Activated T-cell treated with anti-CD3 and anti-CD28 coated beads, Interleukin-2, amount 50 U/mL, for 24 hours (primary cell): ENCODE measurements at regions not wholly inside any gene's neighbourhood (a gene's known extent, or its start where the extent isn't known, plus 50 kb on each side); places are given as distances from the start of the nearest gene placed in this dataset.

Experiments
- DNase-seq: peaks from one replicate; pipeline ENCODE4 v3.0.0-alpha.2; 2020
- H3K27ac Mint-ChIP-seq: 2 replicates; pipeline ENCODE4 v1.8.0; 2020; ENCODE audit warnings: mild to moderate bottlenecking, mixed read lengths
- H3K27me3 Mint-ChIP-seq: 2 replicates; pipeline ENCODE4 v1.8.0; 2020; ENCODE audit warnings: mixed read lengths
- H3K36me3 Mint-ChIP-seq: 2 replicates; pipeline ENCODE4 v1.8.0; 2020; ENCODE audit warnings: low read depth, mixed read lengths
- H3K4me1 Mint-ChIP-seq: 2 replicates; pipeline ENCODE4 v1.8.0; 2020; ENCODE audit warnings: low read depth, mixed read lengths
- H3K4me3 Mint-ChIP-seq: 2 replicates; pipeline ENCODE4 v1.8.0; 2020; ENCODE audit warnings: mild to moderate bottlenecking, moderate library complexity, mixed read lengths
- H3K9me3 Mint-ChIP-seq: 2 replicates; pipeline ENCODE4 v1.8.0; 2020; ENCODE audit warnings: mixed read lengths

- no peaks in the 10 kb centered on the region for H3K36me3 Mint-ChIP-seq
- no peak overlapping the region for H3K27ac Mint-ChIP-seq
- DNase-seq, result no peak
- H3K4me1 Mint-ChIP-seq, result no peaks in the 10 kb centered on the region
- no peak overlapping the region for H3K4me3 Mint-ChIP-seq
- no peaks in the 10 kb centered on the region for H3K9me3 Mint-ChIP-seq
- H3K27me3 Mint-ChIP-seq, result peaks cover 16% of the 10 kb centered on the region
These were observed 98.0 kb downstream of the ADAMTS15 start for GRCh38 chr11:130546438-130546837.

DNA sequence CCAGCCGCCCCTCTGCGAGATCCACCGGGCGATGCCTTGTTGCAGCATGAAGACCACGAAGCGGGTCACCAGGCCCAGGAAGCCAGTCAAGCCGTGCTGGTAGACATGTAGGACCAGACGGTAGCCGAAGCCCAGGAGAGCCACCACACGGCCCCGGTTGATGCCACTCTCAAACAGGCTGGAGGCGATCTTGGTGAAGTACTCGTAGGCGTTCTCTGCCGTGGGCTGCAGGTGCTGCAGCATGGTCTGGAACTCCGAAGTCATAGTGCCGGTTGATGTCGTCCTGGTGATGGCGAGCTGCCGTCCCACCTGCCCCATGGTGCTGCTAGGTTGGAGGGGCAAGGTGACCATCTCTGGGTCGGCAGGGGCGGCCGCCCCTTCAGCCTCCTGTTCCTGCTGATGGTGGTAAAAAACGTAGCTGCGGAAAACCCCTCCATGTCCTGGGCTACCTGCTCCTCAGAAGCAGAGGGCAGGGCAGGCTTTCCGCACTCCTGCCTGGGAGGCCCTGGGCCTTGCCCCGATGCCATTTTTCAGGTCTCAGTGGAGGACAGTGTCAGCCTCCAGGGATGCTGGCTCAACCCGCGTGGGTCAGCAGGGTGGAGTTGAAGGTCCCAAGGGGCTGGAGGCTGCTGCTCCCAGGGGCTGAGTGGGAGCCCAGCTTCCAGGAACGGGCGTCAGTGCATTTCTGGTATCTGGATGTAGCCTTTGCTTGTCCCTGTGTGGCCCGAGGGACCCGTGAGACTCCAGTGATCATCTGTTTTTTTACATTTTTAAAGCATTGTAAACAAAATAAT lies 98.7 kb downstream of the ADAMTS15 start:
- H3K9me3 Mint-ChIP-seq, result no peaks in the 10 kb centered on the region
- DNase-seq, result no peak
- no peak overlapping the region for H3K27ac Mint-ChIP-seq
- no peaks in the 10 kb centered on the region for H3K36me3 Mint-ChIP-seq
- H3K4me3 Mint-ChIP-seq, result no peak overlapping the region
- no peaks in the 10 kb centered on the region for H3K4me1 Mint-ChIP-seq
- peaks cover 14% of the 10 kb centered on the region for H3K27me3 Mint-ChIP-seq

DNA sequence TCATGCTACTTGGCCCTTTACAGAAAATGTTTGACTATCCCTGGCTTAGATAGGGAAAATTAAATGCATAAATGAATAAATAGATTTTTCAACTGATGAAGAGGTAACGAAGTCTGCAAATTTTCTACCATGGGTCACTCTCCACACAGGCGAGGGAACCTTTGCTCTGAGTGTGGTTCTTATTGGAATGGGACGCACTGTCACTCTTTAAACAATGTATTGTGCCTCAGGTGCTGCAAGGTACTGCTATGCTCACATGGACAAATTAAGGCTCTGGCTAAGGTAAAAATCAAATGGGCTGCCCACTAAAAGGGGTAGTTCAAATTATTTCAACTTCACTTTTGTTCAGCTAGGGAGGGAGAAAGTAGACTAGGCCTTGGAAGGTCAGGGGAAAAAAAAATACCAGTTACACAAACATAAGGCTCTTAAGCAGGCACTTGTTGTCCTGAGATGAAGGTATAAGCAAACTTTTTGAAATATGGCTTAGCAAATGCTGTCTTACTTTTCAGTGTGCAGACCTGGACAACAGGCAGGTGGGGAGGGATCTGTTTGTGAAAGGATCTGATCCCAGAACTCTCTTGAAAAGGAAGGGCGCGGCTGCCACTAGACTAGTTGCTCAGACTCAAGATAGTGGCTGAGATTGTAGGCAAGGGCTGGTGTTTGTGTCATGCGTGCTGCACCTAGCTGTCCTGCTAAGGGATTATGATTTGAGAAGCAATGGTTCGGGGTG lies 99.5 kb downstream of the ADAMTS15 start:
- no peaks in the 10 kb centered on the region for H3K9me3 Mint-ChIP-seq
- H3K27ac Mint-ChIP-seq, result no peak overlapping the region
- no peaks in the 10 kb centered on the region for H3K4me1 Mint-ChIP-seq
- DNase-seq, result no peak
- H3K36me3 Mint-ChIP-seq, result no peaks in the 10 kb centered on the region
- H3K27me3 Mint-ChIP-seq, result peaks cover 8% of the 10 kb centered on the region
- H3K4me3 Mint-ChIP-seq, result no peak overlapping the region

DNA sequence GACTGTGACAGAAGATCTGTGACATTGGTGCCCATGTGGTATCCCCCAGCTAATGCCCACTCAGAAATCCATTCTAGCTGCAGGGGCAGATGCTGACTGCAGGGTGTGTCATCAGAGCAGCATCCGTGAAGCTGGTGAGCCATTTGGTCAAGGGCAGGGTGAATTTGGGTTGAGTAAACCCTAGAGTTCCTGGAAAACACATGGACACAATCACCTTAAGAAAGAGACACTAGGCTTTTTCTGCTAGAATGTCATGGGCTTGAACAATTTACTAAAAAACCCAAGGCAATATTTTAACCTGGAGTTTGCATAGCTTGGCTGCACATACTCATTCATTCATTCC lies 100.0 kb downstream of the ADAMTS15 start:
- Mint-ChIP-seq H3K27ac (no peak overlapping the region), H3K9me3 (no peaks in the 10 kb centered on the region), H3K4me3 (no peak overlapping the region), H3K27me3 (peaks cover 10% of the 10 kb centered on the region), H3K4me1 (no peaks in the 10 kb centered on the region), H3K36me3 (no peaks in the 10 kb centered on the region)
- DNase-seq, result no peak

DNA sequence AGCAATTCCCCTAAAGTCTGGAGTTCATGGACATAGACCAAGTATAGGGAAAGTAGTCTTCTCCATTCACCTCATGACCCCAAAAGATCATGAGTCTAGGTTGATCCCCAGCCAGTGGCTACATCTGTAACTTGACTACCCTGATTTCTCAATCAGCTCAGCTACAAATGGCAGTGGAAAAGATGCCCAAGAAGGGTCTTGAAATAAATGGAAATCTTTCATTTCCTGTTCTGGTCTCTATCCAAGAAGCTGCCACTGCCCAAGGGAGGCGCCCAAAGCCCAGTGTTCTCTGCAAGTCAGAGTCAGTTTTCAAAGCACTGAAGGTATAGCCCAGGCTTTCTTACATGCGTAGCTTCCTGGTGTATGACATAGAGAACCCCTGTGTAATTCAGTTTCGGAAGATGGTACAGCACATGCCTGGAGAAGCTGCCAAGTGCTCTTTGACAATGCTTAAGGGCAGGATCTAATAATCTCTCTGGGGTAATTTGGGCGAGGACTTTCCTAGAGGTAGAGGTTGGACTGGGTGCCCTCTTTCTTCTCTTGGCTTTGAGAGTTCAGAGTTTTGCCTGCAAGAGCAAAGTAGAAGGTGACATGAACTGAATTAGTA lies 101.1 kb downstream of the ADAMTS15 start:
- Mint-ChIP-seq H3K9me3 (no peaks in the 10 kb centered on the region), H3K27ac (no peak overlapping the region), H3K4me3 (no peak overlapping the region), H3K4me1 (no peaks in the 10 kb centered on the region), H3K36me3 (no peaks in the 10 kb centered on the region), H3K27me3 (peaks cover 8% of the 10 kb centered on the region)
- no peak for DNase-seq

DNA sequence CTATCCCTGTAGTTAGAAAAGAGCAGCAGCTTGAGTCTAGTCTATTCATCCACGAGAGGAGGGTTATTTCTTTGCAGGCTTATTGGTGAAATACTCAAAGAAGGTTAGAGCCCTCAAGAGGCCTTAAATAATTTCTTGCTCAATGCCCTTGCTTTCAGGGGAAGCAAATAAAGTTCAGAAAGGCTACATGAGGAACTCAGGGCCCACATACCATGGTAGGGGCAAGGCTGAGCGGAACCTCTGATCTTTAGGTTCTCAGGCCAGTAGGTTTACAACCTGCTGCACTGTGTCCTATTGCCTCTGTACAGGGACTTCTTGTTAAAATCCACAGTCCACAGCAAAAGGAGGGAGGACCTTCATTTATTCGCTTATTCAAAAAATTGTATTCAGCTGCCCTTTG lies 101.7 kb downstream of the ADAMTS15 start:
- Mint-ChIP-seq H3K27me3 (peaks cover 13% of the 10 kb centered on the region), H3K4me1 (no peaks in the 10 kb centered on the region), H3K9me3 (no peaks in the 10 kb centered on the region), H3K27ac (no peak overlapping the region), H3K4me3 (no peak overlapping the region), H3K36me3 (no peaks in the 10 kb centered on the region)
- DNase-seq, result no peak

GRCh38 chr11:130550984-130551383 lies 102.5 kb downstream of the ADAMTS15 start:
- Mint-ChIP-seq H3K36me3 (no peaks in the 10 kb centered on the region), H3K27ac (no peak overlapping the region), H3K9me3 (no peaks in the 10 kb centered on the region), H3K4me3 (no peak overlapping the region), H3K27me3 (peaks cover 14% of the 10 kb centered on the region), H3K4me1 (no peaks in the 10 kb centered on the region)
- DNase-seq, result no peak

DNA sequence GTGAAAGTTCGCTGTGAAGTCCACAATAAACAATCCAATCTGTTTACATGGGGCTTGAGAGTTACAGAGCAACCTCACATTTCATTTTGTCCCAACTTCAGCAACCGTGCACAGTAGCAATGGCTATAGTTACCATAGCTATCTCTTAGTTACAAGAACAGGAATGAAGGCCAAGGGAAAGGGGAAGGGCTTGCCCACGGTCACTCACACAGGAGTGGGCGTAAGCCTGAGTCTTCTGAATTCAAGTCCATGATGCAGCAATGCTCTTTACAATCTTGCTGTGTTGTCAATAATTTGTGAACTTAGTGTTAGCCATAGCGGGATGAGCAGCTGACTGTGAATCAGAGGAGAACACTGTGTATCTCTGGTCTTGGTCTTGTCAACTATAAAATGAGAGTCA lies 102.9 kb downstream of the ADAMTS15 start:
- Mint-ChIP-seq H3K27ac (no peak overlapping the region), H3K4me3 (no peak overlapping the region), H3K27me3 (peaks cover 18% of the 10 kb centered on the region), H3K36me3 (no peaks in the 10 kb centered on the region), H3K4me1 (no peaks in the 10 kb centered on the region), H3K9me3 (no peaks in the 10 kb centered on the region)
- no peak for DNase-seq

- no peak for DNase-seq
- no peaks in the 10 kb centered on the region for H3K9me3 Mint-ChIP-seq
- no peak overlapping the region for H3K4me3 Mint-ChIP-seq
- H3K36me3 Mint-ChIP-seq, result no peaks in the 10 kb centered on the region
- H3K27me3 Mint-ChIP-seq, result peaks cover 18% of the 10 kb centered on the region
- H3K4me1 Mint-ChIP-seq, result no peaks in the 10 kb centered on the region
- H3K27ac Mint-ChIP-seq, result no peak overlapping the region
These were observed 104.9 kb downstream of the ADAMTS15 start for GRCh38 chr11:130553306-130553705.

DNA sequence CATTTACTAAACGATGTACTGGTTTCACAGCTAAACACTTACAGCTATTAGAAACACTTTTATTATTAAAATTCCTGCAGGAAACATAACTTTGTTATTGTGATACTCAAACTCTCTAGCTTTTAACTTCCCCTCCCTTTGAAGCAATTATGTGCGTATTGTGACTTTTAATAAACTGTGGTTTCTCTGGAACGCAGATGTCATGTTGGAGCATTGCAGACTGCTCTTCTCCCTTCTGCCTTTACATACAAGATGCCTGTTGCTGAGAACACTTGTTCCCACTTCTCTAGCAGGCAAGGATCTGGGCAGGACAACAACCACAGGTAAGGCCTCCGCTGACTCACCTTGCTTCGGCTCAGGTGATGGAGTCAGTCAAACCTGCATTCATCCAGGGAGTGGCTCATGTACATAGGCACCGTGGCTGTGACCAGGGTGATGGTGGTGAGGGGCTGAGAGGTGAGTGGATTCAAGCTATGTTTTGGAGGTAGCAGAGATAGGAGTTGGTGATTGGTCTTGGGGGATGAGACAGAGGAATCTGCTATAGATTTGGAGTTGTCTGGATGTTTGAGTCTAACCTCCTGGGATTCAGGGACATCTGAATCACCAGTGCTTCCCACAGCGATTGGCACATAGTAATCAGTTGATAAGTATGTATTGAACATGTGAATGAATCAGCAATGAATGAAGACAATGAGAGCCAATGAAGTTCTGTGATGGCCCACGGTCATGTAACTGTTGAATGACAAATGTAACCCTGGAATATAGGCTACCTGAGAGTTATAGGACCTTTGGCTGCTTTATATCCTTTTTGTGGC lies 106.0 kb downstream of the ADAMTS15 start:
- H3K4me1 Mint-ChIP-seq, result no peaks in the 10 kb centered on the region
- no peak overlapping the region for H3K27ac Mint-ChIP-seq
- H3K36me3 Mint-ChIP-seq, result no peaks in the 10 kb centered on the region
- H3K4me3 Mint-ChIP-seq, result no peak overlapping the region
- no peak for DNase-seq
- H3K9me3 Mint-ChIP-seq, result no peaks in the 10 kb centered on the region
- peaks cover 19% of the 10 kb centered on the region for H3K27me3 Mint-ChIP-seq

- DNase-seq, result no peak
- Mint-ChIP-seq H3K27me3 (peaks cover 19% of the 10 kb centered on the region), H3K4me1 (no peaks in the 10 kb centered on the region)
These were observed 106.9 kb downstream of the ADAMTS15 start for GRCh38 chr11:130555251-130555841.

DNA sequence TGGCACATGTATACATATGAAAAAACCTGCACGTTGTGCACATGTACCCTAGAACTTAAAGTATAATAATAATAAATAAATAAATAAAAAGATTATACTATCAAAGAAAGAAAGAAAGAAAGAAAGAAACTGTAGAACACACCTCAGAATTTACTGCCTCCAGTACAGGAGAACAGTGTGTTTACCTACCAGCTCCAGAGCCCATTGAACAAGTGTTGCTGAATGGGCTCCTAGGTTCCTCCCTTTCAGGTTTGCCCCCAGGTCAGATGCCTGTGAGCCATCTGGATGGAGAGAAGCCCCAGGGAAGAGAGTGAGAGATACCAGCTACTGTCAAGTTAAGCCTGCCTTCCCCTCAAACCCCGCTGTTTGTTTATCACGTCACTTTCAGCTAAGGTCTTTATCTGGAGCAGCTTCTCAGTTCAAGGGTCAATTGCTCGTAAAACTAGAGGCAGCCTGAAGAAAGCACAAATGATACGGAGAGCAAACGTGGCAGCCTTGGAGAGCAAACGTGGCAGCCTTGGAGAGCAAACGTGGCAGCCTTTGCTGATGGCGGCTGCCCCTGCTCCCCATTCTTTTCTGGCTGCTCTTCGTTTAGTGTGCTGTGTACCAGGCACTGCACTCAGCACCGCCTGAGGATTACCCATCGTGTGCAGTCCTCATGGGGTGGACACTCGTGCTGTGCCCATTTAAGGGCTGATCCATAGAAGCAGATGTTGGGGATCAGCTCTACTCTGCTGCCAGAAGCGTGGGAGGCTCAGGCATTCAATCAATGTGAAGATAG lies 111.7 kb downstream of the ADAMTS15 start:
- peaks cover 9% of the 10 kb centered on the region for H3K27me3 Mint-ChIP-seq
- H3K27ac Mint-ChIP-seq, result no peak overlapping the region
- H3K4me1 Mint-ChIP-seq, result no peaks in the 10 kb centered on the region
- H3K9me3 Mint-ChIP-seq, result no peaks in the 10 kb centered on the region
- H3K36me3 Mint-ChIP-seq, result no peaks in the 10 kb centered on the region
- no peak overlapping the region for H3K4me3 Mint-ChIP-seq
- no peak for DNase-seq

More at GRCh38 chr11:130555251-130555841, 106.9 kb downstream of the ADAMTS15 start:
- Mint-ChIP-seq H3K9me3 (no peaks in the 10 kb centered on the region), H3K36me3 (no peaks in the 10 kb centered on the region), H3K4me3 (no peak overlapping the region), H3K27ac (no peak overlapping the region)

DNA sequence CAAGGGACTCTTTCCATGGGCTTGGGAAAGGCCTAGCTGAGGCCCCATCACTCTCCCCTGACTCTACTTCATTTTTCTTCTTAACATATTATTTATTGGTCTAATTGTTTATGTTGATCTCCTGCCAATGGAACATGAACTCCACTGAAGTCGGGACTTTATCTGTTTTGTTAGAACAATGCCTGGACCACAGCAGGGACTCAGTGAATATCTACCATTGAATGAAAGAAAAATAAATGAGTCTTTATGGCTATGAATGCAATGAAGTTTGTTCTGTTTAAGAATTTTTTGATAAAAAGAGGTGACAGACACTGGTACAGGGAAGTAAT lies 112.3 kb downstream of the ADAMTS15 start:
- no peak overlapping the region for H3K4me3 Mint-ChIP-seq
- no peak overlapping the region for H3K27ac Mint-ChIP-seq

GRCh38 chr11:130561441-130561881 lies 113.0 kb downstream of the ADAMTS15 start:
- no peak overlapping the region for H3K4me3 Mint-ChIP-seq
- DNase-seq, result no peak
- no peak overlapping the region for H3K27ac Mint-ChIP-seq
- peaks cover 3% of the 10 kb centered on the region for H3K27me3 Mint-ChIP-seq
- no peaks in the 10 kb centered on the region for H3K9me3 Mint-ChIP-seq
- H3K4me1 Mint-ChIP-seq, result no peaks in the 10 kb centered on the region
- H3K36me3 Mint-ChIP-seq, result no peaks in the 10 kb centered on the region

More for the DNA sequence above, 112.3 kb downstream of the ADAMTS15 start:
- H3K27me3 Mint-ChIP-seq, result peaks cover 7% of the 10 kb centered on the region
- H3K36me3 Mint-ChIP-seq, result no peaks in the 10 kb centered on the region
- H3K4me1 Mint-ChIP-seq, result no peaks in the 10 kb centered on the region
- no peak for DNase-seq
- H3K9me3 Mint-ChIP-seq, result no peaks in the 10 kb centered on the region
